Suprapubic skin (tissue), 3 donors: ENCODE measurements at regions not wholly inside any gene's neighbourhood (a gene's known extent, or its start where the extent isn't known, plus 50 kb on each side); places are given as distances from the start of the nearest gene placed in this dataset.
"Not testable (repeated sequence)": the region's sequence is repeated elsewhere in the genome, so short reads cannot be mapped to it uniquely, and the experiment has no call there.

Source experiments
- CTCF ChIP-seq, 2 donors: fragments of 200-600 bp in 1 of 2; fragments of 450-650 bp in 1 of 2; sonication (generic) in 1 of 2; IDR thresholded peaks; one replicate each; pipeline ENCODE4 v1.5.1; 2016 to 2019; ENCODE audit warnings: antibody characterized with exemption in 2 of 2, mild to moderate bottlenecking in 1 of 2, moderate library complexity in 1 of 2
- POLR2AphosphoS5 ChIP-seq, 3 donors: sonication (generic); formaldehyde crosslinking; IDR thresholded peaks; one replicate each; pipeline ENCODE4 v1.6.1; 2017; ENCODE audit warnings: antibody characterized with exemption in 3 of 3

DNA sequence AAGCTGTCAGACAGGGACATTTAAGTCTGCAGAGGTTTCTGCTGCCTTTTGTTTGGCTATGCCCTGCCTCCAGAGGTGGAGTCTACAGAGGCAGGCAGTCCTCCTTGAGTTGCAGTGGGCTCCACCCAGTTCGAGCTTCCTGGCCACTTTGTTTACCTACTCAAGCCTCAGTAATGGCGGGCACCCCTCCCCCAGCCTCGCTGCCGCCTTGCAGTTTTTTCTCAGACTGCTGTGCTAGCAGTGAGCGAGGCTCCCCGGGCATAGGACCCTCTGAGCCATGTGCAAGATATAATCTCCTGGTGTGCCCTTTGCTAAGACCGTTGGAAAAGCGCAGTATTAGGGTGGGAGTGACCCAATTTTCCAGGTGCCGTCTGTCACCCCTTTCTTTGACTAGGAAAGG lies 2223.8 kb upstream of the RAG2 start:
- TF ChIP-seq POLR2AphosphoS5, CTCF (IDR thresholded peaks at IDR 0.05): not testable (repeated sequence)
